ENCODE measurements at regions not wholly inside any gene's neighbourhood (a gene's known extent, or its start where the extent isn't known, plus 50 kb on each side); places are given as distances from the start of the nearest gene placed in this dataset.

DNA sequence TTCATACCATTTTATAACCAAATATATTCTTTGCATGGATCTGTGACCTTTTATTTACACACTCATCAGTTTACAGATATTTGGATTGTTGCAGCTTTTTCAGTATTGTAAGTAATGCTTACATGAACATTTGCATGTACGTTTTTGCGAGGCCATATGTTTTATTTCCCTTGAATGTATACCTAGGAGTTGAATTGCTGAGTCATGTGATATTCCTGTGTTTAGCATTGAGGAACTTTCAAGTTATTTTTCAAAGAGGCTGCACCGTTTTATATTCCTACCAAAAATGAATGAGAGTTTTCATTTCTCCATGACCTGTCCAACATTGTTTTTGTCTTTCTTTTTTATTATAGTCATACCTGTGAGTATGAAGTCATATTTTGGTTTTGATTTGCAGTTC, 392.1 kb downstream of the CNTNAP4 start:
- DNase-seq = no peak

DNA sequence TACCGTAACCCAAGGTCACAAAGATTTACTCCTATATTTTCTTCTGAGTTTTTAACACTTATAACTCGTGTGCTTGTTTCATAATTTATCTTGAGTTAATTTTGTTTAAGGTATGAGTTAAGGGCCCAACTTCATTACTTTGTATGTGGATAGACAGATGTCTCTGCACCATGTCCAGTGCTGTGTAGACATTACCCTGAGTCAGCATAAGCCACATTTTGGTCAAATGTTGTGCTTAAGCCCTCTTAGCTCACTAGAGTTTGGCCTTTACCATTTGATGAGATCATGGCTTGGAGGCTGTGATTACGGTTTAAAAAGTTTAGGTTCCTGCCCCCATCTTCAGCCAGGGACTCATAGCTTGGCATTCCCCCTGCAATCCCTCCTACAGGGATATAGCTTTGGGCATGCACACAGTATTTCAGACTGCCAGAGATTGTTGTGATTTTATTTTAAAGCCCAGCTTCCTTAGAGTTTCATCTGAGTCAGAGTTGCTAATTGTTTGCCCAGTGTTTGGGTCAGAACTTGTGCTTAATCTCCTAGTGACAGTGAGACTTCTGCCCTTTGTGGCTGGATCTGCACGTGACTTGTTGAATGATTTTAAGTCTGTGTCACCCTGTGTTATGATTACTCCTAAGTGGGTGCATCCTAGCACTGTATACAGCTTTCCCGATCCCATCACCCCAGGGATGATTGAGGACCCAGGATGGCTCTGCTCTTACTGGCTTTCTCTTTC, 393.1 kb downstream of the CNTNAP4 start:
- no peaks in the 10 kb centered on the region for H3K9me3 ChIP-seq
- WGBS, 3 donors = 68 to 79% (median 74%) methylated on average over 5 of the region's 5 CpGs
- ATAC-seq = no peak
- TF ChIP-seq, protein P1, sequence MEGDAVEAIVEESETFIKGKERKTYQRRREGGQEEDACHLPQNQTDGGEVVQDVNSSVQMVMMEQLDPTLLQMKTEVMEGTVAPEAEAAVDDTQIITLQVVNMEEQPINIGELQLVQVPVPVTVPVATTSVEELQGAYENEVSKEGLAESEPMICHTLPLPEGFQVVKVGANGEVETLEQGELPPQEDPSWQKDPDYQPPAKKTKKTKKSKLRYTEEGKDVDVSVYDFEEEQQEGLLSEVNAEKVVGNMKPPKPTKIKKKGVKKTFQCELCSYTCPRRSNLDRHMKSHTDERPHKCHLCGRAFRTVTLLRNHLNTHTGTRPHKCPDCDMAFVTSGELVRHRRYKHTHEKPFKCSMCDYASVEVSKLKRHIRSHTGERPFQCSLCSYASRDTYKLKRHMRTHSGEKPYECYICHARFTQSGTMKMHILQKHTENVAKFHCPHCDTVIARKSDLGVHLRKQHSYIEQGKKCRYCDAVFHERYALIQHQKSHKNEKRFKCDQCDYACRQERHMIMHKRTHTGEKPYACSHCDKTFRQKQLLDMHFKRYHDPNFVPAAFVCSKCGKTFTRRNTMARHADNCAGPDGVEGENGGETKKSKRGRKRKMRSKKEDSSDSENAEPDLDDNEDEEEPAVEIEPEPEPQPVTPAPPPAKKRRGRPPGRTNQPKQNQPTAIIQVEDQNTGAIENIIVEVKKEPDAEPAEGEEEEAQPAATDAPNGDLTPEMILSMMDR (IDR thresholded peaks at IDR 0.05) = no peak
- H3K36me3 ChIP-seq (ENCODE audit: insufficient read depth in 1 of 2, low read depth in 1 of 2) = no peaks in the 10 kb centered on the region
- no peaks in the 10 kb centered on the region for H3K4me1 ChIP-seq
- H3K27me3 ChIP-seq (ENCODE audit: insufficient read depth in 3 of 3, low read length in 2 of 3) = peaks cover 0 to 2% (median 0%) of the 10 kb centered on the region in 3 donors
- no peak overlapping the region for H3K27ac ChIP-seq
- no peak overlapping the region for H3K4me3 ChIP-seq
- intact Hi-C loops (cut with DNase I) = no loop called here
- DNase-seq = no peak

More for the DNA sequence above, 392.1 kb downstream of the CNTNAP4 start:
- H3K27me3 ChIP-seq (ENCODE audit: insufficient read depth in 3 of 3, low read length in 2 of 3) = peaks cover 0 to 2% (median 0%) of the 10 kb centered on the region in 3 donors
- 79 to 88% (median 81%) methylated on average over 3 of the region's 3 CpGs for WGBS, 3 donors
- no peak overlapping the region for H3K4me3 ChIP-seq
- H3K36me3 ChIP-seq (ENCODE audit: insufficient read depth in 1 of 2, low read depth in 1 of 2) = no peaks in the 10 kb centered on the region
- no peak overlapping the region for H3K27ac ChIP-seq
- H3K4me1 ChIP-seq = no peaks in the 10 kb centered on the region
- no peaks in the 10 kb centered on the region for H3K9me3 ChIP-seq
- TF ChIP-seq, protein P1 (IDR thresholded peaks at IDR 0.05) = no peak
- ATAC-seq = no peak
- intact Hi-C loops (cut with DNase I) = no loop called here

DNA sequence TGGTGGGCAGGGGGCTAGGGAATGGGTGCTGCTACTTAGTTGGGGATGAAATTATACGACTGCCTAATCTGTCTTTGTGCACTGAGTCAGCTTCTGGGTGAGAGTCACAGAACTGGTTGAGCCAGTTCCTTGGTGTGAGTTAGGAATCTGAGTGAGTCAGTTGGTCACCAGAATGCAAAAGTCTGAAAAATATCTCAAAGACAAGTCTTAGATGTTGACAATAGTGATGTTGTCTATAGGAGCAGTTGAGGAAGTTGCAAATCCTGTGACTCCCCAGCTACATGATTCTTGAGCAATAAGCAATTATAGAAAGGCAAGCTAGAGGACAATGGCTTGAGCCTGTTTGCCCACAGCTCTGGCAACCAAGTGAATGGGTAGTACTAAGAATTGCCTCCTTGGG, 399.2 kb downstream of the CNTNAP4 start:
- no peak overlapping the region for H3K4me3 ChIP-seq
- DNase-seq (no peak), ATAC-seq (no peak)
- intact Hi-C loops (cut with DNase I) = no loop called here
- no peaks in the 10 kb centered on the region for H3K4me1 ChIP-seq
- no peaks in the 10 kb centered on the region for H3K36me3 ChIP-seq (ENCODE audit: insufficient read depth in 1 of 2, low read depth in 1 of 2)
- H3K9me3 ChIP-seq = no peaks in the 10 kb centered on the region
- peaks cover 0 to 3% (median 0%) of the 10 kb centered on the region in 3 donors for H3K27me3 ChIP-seq (ENCODE audit: insufficient read depth in 3 of 3, low read length in 2 of 3)
- WGBS, 3 donors = 70 to 91% (median 79%) methylated on average over 1 of the region's 1 CpG
- H3K27ac ChIP-seq = no peak overlapping the region
- TF ChIP-seq, protein P1 (IDR thresholded peaks at IDR 0.05) = no peak

DNA sequence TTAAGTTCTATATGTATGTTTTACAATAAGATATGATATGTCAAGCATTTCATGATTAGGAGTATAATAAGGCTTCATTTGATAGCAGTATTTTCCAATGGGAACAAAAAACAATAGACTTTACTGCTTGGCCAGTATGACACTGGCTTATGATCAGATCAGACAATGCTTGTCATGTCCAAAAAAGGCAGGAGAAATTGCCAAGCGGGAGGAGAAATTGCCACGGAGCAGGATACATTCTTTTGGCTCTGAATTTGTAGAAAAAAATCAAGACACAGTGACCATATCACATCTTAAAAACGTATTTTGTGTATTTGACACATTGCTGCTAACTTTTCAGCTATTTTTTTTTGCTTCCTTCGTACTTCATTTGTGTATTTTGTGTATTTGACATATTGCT, 404.1 kb downstream of the CNTNAP4 start:
- TF ChIP-seq, protein P1 (IDR thresholded peaks at IDR 0.05) = no peak
- Histone ChIP-seq H3K4me3 (no peak overlapping the region), H3K9me3 (no peaks in the 10 kb centered on the region), H3K27me3 (ENCODE audit: insufficient read depth in 3 of 3, low read length in 2 of 3) (peaks cover 0 to 3% (median 0%) of the 10 kb centered on the region in 3 donors), H3K27ac (no peak overlapping the region), H3K36me3 (ENCODE audit: insufficient read depth in 1 of 2, low read depth in 1 of 2) (no peaks in the 10 kb centered on the region), H3K4me1 (no peaks in the 10 kb centered on the region)
- intact Hi-C loops (cut with DNase I) = loop anchor here in 1 of 2 donors (5.0 kb wide), 1 partner anchor 559 kb away; no protein-coding TSS in a partner anchor
- no peak for DNase-seq
- 30 to 43% (median 33%) methylated on average over 4 of the region's 4 CpGs for WGBS, 3 donors
- ATAC-seq = no peak
